ENCODE measurements at regions not wholly inside any gene's neighbourhood (a gene's known extent, or its start where the extent isn't known, plus 50 kb on each side); places are given as distances from the start of the nearest gene placed in this dataset.

DNA sequence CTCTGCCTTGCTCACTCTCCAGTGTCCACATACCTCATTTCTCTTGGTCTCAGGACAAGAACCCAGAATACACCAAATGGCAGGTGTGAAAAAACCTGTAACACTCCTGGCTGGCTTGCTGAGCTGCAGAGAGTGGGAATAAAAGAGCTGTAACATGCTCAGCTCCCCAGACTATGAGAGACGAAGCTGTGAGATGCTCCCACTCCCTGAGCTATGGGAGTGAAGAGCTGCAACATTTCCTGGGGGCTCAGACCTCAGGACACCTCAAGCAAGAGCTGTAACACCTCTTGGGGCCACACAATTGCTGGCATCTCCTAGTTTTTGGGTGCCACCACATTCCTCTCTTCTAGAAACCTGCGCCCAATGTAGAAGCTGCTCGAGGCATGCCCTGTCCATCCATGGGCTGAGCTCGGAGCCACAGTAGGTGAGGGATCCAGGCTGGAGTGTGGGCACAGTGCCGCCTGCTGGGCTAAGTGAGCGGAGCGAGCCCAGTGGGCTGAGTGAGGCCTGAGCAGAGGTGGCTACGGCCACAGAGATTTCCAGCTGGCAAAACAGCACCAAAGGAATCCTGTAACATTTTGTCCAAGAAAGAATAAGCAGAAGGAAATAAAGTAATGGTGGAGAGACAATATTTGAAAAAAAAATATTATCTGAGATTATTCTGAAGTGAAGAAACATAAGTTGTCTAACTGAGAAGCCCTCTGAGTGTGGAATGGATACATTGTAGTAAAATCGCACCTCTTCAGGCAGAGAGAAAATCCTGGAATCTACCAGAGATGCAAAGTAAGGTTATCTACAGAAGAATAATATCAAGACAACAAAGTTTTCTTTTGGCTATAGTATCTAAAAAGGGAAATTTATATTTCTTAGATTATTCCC, 186.2 kb upstream of the PCDH9 start:
- Histone ChIP-seq H3K9me2 (replicated peaks; ENCODE audit: control insufficient read depth, low read length) (no peaks in the 10 kb centered on the region), H3K4me2 (ENCODE audit: low read length) (no peak overlapping the region), H3K4me1 (ENCODE audit: control insufficient read depth, low read length) (no peaks in the 10 kb centered on the region), H3K4me3 (ENCODE audit: low read length) (no peak overlapping the region), H3K36me3 (ENCODE audit: control insufficient read depth, low read length) (no peaks in the 10 kb centered on the region), H3K9me3 (ENCODE audit: control insufficient read depth, insufficient read depth, low read length) (no peaks in the 10 kb centered on the region), H4K20me1 (ENCODE audit: control insufficient read depth, insufficient read depth, low read depth, low read length) (no peaks in the 10 kb centered on the region), H3K27me3 (ENCODE audit: control insufficient read depth, low read length) (no peaks in the 10 kb centered on the region), H3F3A (ENCODE audit: control insufficient read depth, insufficient read depth) (no peaks in the 10 kb centered on the region), H3K27ac (ENCODE audit: low read depth, low read length) (no peak overlapping the region), H3K79me2 (ENCODE audit: control insufficient read depth, low read length) (no peaks in the 10 kb centered on the region)
- no peak for TF ChIP-seq EZH2phosphoT487 (IDR thresholded peaks at IDR 0.05; ENCODE audit: borderline replicate concordance, low read length)
- TF ChIP-seq, protein P1, sequence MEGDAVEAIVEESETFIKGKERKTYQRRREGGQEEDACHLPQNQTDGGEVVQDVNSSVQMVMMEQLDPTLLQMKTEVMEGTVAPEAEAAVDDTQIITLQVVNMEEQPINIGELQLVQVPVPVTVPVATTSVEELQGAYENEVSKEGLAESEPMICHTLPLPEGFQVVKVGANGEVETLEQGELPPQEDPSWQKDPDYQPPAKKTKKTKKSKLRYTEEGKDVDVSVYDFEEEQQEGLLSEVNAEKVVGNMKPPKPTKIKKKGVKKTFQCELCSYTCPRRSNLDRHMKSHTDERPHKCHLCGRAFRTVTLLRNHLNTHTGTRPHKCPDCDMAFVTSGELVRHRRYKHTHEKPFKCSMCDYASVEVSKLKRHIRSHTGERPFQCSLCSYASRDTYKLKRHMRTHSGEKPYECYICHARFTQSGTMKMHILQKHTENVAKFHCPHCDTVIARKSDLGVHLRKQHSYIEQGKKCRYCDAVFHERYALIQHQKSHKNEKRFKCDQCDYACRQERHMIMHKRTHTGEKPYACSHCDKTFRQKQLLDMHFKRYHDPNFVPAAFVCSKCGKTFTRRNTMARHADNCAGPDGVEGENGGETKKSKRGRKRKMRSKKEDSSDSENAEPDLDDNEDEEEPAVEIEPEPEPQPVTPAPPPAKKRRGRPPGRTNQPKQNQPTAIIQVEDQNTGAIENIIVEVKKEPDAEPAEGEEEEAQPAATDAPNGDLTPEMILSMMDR (IDR thresholded peaks at IDR 0.05; ENCODE audit: low read depth, low read length, poor library complexity, severe bottlenecking): peak; percentile 35

DNA sequence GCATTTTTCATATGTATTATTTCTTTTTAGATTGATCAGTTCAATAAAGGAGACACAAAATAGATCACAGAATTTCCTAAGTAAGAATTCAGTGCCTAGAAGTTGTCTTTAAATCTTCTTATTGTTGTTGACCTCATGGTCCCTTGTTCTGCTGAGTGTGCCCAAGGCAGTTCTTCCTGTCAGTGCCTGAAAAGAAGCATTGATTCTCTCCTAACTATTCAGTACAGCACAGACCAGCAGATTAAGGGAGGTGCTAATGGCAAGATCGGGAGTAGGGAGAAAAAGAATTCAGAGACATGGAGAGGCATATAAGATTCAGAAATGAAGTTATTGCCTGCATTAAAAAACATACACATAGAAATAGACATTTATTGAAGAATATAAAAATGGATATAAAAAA, 180.5 kb upstream of the PCDH9 start:
- no peak for TF ChIP-seq EZH2phosphoT487 (IDR thresholded peaks at IDR 0.05; ENCODE audit: borderline replicate concordance, low read length)
- TF ChIP-seq, protein P1 (IDR thresholded peaks at IDR 0.05; ENCODE audit: low read depth, low read length, poor library complexity, severe bottlenecking): no peak
- H3K27ac ChIP-seq (ENCODE audit: low read depth, low read length): no peak overlapping the region
- no peaks in the 10 kb centered on the region for H3K9me3 ChIP-seq (ENCODE audit: control insufficient read depth, insufficient read depth, low read length)
- no peaks in the 10 kb centered on the region for H3K79me2 ChIP-seq (ENCODE audit: control insufficient read depth, low read length)
- H3K36me3 ChIP-seq (ENCODE audit: control insufficient read depth, low read length): no peaks in the 10 kb centered on the region
- no peaks in the 10 kb centered on the region for H3K27me3 ChIP-seq (ENCODE audit: control insufficient read depth, low read length)
- H3K4me3 ChIP-seq (ENCODE audit: low read length): no peak overlapping the region
- H3K9me2 ChIP-seq (replicated peaks; ENCODE audit: control insufficient read depth, low read length): no peaks in the 10 kb centered on the region
- no peaks in the 10 kb centered on the region for H3K4me1 ChIP-seq (ENCODE audit: control insufficient read depth, low read length)
- H4K20me1 ChIP-seq (ENCODE audit: control insufficient read depth, insufficient read depth, low read depth, low read length): no peaks in the 10 kb centered on the region
- no peaks in the 10 kb centered on the region for H3F3A ChIP-seq (ENCODE audit: control insufficient read depth, insufficient read depth)
- no peak overlapping the region for H3K4me2 ChIP-seq (ENCODE audit: low read length)

DNA sequence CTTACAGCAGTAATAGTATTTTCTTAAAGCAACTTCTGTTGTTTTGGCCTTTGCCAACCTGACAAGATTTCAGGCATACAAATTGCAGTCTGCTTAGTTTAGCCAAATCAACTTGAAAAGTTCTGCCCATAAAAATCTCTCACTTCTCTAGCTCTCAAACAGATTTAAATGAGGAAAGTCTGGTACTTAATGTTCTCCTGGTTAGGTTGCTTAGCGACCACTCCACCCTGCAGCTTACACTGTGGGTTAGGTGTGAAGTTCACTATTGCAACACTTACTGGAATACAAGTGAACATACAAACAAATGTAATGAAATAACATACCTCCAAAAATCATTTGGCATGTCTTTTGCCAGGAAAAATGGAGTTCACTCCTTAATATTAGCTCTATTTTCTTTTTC, 178.7 kb upstream of the PCDH9 start:
- Histone ChIP-seq H3K27me3 (ENCODE audit: control insufficient read depth, low read length) (no peaks in the 10 kb centered on the region), H3K36me3 (ENCODE audit: control insufficient read depth, low read length) (no peaks in the 10 kb centered on the region), H3K9me2 (replicated peaks; ENCODE audit: control insufficient read depth, low read length) (no peaks in the 10 kb centered on the region), H3K4me1 (ENCODE audit: control insufficient read depth, low read length) (no peaks in the 10 kb centered on the region), H3K79me2 (ENCODE audit: control insufficient read depth, low read length) (no peaks in the 10 kb centered on the region), H3K4me2 (ENCODE audit: low read length) (no peak overlapping the region), H3K4me3 (ENCODE audit: low read length) (no peak overlapping the region), H3K27ac (ENCODE audit: low read depth, low read length) (no peak overlapping the region), H4K20me1 (ENCODE audit: control insufficient read depth, insufficient read depth, low read depth, low read length) (no peaks in the 10 kb centered on the region), H3K9me3 (ENCODE audit: control insufficient read depth, insufficient read depth, low read length) (no peaks in the 10 kb centered on the region), H3F3A (ENCODE audit: control insufficient read depth, insufficient read depth) (no peaks in the 10 kb centered on the region)
- TF ChIP-seq EZH2phosphoT487 (IDR thresholded peaks at IDR 0.05; ENCODE audit: borderline replicate concordance, low read length): no peak
- TF ChIP-seq, protein P1 (IDR thresholded peaks at IDR 0.05; ENCODE audit: low read depth, low read length, poor library complexity, severe bottlenecking): no peak

Measured in DOHH2 (cell line).